Mesothelial cell of epicardium (in vitro differentiated cells): ENCODE measurements at regions not wholly inside any gene's neighbourhood (a gene's known extent, or its start where the extent isn't known, plus 50 kb on each side); places are given as distances from the start of the nearest gene placed in this dataset.

ENCODE experiments used
- DNase-seq, 2 experiments: peaks; one replicate each; pipeline ENCODE4 v3.0.0; 2021; ENCODE audit warnings: low spot score in 2 of 2; ENCODE audit not compliant: unreplicated experiment in 2 of 2
- H3K27ac Mint-ChIP-seq: 2 replicates; pipeline ENCODE4 v1.8.0; 2021; ENCODE audit warnings: mixed read lengths
- H3K27me3 Mint-ChIP-seq: 2 replicates; pipeline ENCODE4 v1.8.0; 2021; ENCODE audit warnings: low read depth, mixed read lengths
- H3K36me3 Mint-ChIP-seq: 2 replicates; pipeline ENCODE4 v1.8.0; 2021; ENCODE audit warnings: mixed read lengths
- H3K4me1 Mint-ChIP-seq: 2 replicates; pipeline ENCODE4 v1.8.0; 2021; ENCODE audit warnings: mixed read lengths
- H3K4me3 Mint-ChIP-seq: 2 replicates; pipeline ENCODE4 v1.8.0; 2021; ENCODE audit warnings: mild to moderate bottlenecking, moderate library complexity, mixed read lengths
- H3K9me3 Mint-ChIP-seq: 2 replicates; pipeline ENCODE4 v1.8.0; 2021; ENCODE audit warnings: mixed read lengths
- TF ChIP-seq, protein P1 (sequence below): fragments of 200-600 bp; sonication (generic); IDR thresholded peaks from one replicate; pipeline ENCODE4 v1.5.0; 2021; ENCODE audit warnings: antibody characterized with exemption; ENCODE audit not compliant: unreplicated experiment

DNA sequence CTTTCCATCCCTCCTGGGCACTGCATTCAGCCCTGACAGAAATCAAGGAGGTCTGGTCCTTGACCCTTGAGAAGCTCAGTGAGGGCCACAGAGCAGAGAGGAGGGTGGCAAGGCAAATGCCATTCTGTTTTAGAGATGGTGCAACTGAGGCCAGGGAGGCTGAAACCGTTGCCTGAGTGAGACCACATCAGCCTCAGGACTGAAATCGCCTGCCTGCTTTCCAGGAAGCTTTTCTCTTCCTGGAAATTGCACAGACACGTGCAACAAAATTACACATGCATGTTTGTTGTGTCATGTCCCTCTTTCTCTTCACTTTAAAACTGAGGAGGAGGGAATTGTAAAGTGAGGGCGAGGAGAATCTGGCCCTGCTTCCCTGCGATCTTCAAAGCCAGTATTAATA lies 113.7 kb upstream of the PDE10A start:
- TF ChIP-seq, protein P1, sequence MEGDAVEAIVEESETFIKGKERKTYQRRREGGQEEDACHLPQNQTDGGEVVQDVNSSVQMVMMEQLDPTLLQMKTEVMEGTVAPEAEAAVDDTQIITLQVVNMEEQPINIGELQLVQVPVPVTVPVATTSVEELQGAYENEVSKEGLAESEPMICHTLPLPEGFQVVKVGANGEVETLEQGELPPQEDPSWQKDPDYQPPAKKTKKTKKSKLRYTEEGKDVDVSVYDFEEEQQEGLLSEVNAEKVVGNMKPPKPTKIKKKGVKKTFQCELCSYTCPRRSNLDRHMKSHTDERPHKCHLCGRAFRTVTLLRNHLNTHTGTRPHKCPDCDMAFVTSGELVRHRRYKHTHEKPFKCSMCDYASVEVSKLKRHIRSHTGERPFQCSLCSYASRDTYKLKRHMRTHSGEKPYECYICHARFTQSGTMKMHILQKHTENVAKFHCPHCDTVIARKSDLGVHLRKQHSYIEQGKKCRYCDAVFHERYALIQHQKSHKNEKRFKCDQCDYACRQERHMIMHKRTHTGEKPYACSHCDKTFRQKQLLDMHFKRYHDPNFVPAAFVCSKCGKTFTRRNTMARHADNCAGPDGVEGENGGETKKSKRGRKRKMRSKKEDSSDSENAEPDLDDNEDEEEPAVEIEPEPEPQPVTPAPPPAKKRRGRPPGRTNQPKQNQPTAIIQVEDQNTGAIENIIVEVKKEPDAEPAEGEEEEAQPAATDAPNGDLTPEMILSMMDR, result no peak

GRCh38 chr6:165775721-165776120 lies 112.7 kb upstream of the PDE10A start:
- no peak for DNase-seq
- Mint-ChIP-seq H3K36me3 (no peaks in the 10 kb centered on the region), H3K9me3 (no peaks in the 10 kb centered on the region), H3K27ac (no peak overlapping the region), H3K27me3 (peaks cover 37% of the 10 kb centered on the region), H3K4me3 (no peak overlapping the region), H3K4me1 (peaks cover 9% of the 10 kb centered on the region)
- TF ChIP-seq, protein P1, result no peak

More for the DNA sequence above, 113.7 kb upstream of the PDE10A start:
- DNase-seq, result no peak
- H3K27me3 Mint-ChIP-seq, result peaks cover 34% of the 10 kb centered on the region
- no peaks in the 10 kb centered on the region for H3K9me3 Mint-ChIP-seq
- no peak overlapping the region for H3K4me3 Mint-ChIP-seq
- no peak overlapping the region for H3K27ac Mint-ChIP-seq
- H3K4me1 Mint-ChIP-seq, result peaks cover 9% of the 10 kb centered on the region
- no peaks in the 10 kb centered on the region for H3K36me3 Mint-ChIP-seq

- TF ChIP-seq, protein P1, result no peak
- no peak for DNase-seq
- no peaks in the 10 kb centered on the region for H3K9me3 Mint-ChIP-seq
- peaks cover 37% of the 10 kb centered on the region for H3K27me3 Mint-ChIP-seq
- peaks cover 9% of the 10 kb centered on the region for H3K4me1 Mint-ChIP-seq
- no peaks in the 10 kb centered on the region for H3K36me3 Mint-ChIP-seq
- H3K4me3 Mint-ChIP-seq, result no peak overlapping the region
- H3K27ac Mint-ChIP-seq, result no peak overlapping the region
Observed at GRCh38 chr6:165774903-165775601, 112.0 kb upstream of the PDE10A start.

GRCh38 chr6:165770397-165771082 lies 107.5 kb upstream of the PDE10A start:
- H3K36me3 Mint-ChIP-seq, result no peaks in the 10 kb centered on the region
- TF ChIP-seq, protein P1, result no peak
- H3K27ac Mint-ChIP-seq, result no peak overlapping the region
- peaks cover 15% of the 10 kb centered on the region for H3K27me3 Mint-ChIP-seq
- no peak overlapping the region for H3K4me3 Mint-ChIP-seq
- no peaks in the 10 kb centered on the region for H3K9me3 Mint-ChIP-seq
- no peak for DNase-seq
- H3K4me1 Mint-ChIP-seq, result peaks cover 14% of the 10 kb centered on the region

- Mint-ChIP-seq H3K4me1 (peaks cover 7% of the 10 kb centered on the region), H3K27me3 (peaks cover 13% of the 10 kb centered on the region), H3K4me3 (no peak overlapping the region), H3K36me3 (no peaks in the 10 kb centered on the region), H3K27ac (no peak overlapping the region), H3K9me3 (no peaks in the 10 kb centered on the region)
- TF ChIP-seq, protein P1, result no peak
- no peak for DNase-seq
Observed at GRCh38 chr6:165769884-165770283, 106.8 kb upstream of the PDE10A start.
